Hematopoietic multipotent progenitor cell treated with erythropoietin and hydrocortisone succinate and interleukin-3 and kit ligand, for 15 days (in vitro differentiated cells): ENCODE measurements at regions not wholly inside any gene's neighbourhood (a gene's known extent, or its start where the extent isn't known, plus 50 kb on each side); places are given as distances from the start of the nearest gene placed in this dataset.

Source experiments
- DNase-seq: peaks from one replicate; pipeline ENCODE4 v3.0.0-alpha.2; 2015; ENCODE audit warnings: low spot score

DNA sequence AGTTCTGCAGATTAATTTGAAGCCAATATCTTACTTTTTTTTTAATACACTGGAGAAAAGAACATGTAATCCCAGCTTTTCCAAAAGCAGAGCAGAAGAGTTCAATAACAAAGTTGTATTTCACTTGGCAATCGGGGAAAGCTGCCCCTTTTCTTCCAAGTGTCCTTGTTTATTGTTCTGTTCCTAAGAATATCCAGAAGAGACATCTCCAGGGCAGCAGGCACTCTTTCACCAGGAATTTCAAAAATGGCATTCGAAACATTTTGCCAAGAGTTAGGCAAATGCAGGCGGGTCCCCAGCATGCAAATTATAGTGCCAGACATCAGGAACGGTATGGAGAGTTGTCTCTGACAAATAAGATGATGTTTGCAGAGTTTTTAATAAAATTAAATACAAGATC, 494.5 kb downstream of the BCOR start:
- no peak for DNase-seq

DNA sequence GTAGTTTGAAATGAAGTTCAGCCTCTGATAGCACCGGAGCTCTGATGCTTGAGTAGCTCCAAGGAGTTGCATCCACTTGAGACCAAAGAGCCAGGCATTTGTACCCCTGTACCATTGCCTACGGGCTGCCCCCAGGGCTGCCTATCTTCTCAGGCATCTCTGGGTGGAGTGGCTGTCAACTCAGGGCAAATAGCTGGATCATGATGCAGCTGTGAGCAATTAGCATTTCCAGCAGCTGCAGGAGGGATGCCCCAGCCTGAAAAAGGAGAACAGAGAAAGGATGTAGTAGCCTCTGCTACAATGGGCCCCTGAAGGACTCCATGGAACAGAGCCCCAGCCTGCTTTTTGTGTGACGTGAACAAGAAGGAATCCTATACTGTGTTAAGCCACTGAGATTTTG, 492.6 kb downstream of the BCOR start:
- DNase-seq = no peak

DNA sequence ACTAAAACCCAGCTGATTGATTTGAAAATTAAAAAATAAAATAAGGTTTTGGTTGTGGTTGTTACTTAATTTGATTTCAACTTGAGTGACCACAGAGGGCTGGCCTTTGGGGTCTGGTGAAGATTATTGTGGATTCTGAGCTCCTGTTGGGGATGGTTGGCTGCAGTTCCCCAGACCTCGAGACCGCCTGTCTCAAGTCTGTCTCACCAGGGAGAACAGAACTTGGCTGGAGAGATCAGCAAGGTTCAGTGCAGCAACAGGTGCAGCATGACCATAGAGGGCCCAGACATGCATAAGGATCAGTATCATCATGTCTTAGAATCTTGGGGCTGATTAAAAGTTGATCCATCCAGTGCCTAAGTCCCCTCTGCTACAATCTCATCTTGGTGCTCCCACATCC, 491.9 kb downstream of the BCOR start:
- DNase-seq = no peak

DNA sequence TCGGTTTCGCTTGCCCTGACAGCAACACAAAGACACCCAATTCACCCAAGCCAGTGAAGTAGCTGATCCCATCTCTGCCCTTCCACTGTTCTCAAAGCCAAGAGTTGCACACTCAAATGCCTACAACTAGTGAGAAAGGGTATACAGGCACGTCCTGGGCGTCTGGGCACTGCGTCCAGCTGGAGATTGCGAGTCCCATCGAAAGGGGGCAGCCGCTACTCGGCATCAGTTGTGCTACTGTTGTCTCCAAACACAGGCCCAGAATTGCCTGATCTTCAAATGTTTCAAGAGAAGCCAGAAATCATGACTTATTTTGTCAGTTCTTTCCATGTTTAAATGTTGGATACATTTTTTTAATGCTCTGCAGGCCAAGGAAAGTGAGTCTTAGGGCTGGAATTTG, 487.8 kb downstream of the BCOR start:
- DNase-seq = no peak

DNA sequence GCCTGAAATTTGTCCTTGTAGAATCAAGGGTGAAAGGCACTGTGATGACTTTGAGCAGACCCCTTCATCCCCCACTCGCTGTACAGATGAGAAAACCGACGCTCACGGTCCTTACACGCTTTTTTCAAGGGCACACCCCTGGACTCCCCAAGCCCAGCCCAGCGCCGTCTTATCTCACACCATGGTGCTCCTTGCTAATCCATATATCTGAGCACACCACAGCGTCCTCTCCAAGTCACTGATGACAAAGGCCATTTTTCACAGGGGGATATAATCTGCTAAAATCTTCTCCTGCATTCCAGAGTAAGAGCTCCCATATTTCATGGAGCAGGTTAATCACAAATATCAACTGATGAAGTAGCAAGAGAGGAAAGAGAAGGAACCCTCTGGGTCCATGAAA, 486.3 kb downstream of the BCOR start:
- DNase-seq = no peak

DNA sequence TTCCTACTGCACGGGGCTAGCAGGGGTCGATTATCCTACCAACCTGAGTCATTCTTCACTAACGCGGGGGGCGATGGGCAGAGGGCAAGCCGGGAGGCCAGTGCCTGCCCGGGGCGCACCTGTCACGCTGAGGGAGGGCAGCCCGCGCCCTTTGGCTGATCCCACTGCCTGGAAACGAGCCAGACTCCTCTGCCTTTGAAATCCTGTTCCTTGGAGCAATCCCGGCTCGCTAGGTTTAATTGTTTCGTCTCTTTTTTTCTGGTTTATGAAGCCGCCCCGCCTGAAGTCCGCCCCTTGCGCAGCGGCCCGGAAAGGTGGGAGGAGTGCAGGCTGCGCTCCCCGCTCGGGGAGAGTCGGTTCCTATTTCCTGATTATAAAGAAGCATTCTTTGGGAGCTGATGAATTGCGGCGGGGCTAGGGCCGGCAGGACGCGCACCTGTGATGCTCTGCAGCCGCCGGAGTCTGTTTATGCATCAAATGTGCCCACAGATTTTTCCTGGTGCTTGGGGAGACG, 484.2 kb downstream of the BCOR start:
- no peak for DNase-seq

DNA sequence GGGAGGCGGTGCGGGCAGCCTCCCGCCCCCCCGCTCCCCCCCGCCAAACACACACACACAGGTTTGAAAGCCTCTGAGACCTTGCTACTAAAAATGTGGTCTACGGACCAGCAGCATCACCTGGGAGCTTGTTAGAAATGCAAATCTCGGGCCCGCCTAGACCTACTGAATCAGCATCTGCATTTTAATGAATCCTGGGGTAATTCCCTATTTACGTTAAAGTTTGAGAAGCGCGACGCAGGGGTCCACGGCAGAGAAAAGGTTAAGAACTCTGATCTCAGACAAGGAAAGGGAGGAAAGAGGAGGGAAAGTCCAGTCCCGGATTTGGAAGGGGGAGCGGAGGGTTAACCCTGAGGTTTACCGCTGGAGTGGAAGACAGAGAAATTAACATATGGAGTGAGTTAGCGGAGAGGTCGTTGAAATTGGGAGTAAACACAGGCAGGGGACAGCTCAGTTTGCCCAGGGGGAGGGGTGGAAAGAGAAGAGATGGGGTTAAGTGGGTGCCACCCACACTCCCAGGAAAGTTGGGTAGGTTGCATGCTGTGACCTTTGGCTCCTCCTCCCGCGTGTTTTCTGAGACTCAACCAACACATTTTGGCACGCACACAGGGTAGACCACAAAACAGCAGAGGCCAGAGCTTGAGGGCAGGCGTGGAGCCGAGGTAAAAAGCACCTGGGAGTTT, 483.6 kb downstream of the BCOR start:
- no peak for DNase-seq

DNA sequence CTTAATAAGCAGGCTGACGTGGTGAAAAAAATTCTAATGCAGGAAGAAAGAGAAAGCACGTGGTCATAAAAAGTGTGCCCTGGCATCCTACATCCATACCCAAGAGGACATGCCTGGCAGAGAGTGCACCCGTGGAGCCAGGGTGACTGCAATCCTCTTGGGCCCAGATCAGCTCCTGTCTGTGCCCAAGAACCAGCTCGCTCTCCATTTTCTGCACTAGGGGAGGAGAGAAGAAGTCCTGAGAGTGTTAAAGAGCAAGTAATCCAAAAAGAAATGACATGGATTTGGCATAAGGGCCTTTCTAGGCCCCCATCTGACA, 483.1 kb downstream of the BCOR start:
- no peak for DNase-seq

DNA sequence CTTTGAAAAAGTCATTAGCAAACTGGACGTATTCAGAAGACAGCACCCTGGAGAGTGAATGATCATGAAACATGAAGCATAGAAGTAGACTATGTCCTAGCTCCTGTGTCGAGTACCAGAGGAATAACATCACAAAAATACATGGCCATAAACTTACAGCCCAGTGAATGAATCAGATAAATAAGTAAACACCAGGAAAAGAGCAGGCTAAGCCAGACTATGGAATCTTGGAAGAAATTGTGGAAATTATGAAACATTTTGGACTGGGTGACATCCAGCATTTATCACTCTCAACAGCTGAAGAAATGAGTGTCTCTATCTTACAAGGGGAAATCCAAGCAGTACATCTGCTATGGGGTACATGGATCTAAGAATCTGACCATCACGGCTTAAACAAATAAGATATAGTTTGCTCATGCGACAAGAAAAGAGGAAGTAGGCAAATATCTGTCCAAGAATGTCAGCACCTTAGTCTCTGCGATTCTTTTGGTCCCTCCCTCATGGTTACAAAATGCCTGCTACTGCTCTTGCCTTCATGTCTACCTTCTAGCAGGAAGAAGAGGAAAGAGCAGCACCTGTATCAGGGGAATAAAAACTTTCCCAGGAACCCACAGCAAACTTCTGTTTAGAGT, 481.5 kb downstream of the BCOR start:
- DNase-seq = no peak

DNA sequence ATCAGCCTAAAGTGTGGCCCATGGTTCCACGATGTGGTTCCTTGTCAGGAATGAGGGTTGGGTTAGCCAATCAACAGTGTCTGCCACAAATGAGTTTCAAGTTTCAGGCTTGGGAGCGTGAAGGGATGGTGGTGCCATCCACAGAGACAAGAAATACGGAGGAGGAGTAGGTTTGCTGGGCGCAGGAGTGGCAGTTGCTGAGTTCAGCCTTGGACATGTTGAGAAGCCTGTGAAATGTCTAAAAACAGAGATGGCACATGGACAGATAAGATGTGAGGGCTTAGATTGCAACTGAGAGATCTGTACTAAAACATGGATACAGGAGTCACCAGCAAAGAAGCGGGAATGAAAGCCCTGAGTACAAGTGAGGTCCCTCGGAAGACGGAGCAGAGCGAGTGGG, 481.0 kb downstream of the BCOR start:
- no peak for DNase-seq

DNA sequence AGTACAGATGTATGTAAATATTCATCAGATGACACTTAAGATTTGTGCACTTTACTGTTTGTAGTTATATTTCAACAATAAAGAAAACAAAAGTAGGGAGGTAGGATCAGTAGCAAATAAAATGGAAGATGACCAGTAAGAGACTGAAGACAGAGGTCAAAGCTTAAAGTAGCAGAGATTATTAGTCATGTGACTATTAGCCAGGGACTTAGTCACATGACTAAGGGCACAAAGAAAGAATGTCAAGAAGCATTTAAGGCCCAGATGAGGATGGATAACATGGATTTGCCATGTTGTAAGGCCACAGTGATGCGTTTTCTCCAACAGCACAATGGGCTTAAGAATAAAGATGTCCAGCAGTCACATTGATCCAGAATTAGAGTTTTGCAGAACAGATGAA, 479.6 kb downstream of the BCOR start:
- no peak for DNase-seq

DNA sequence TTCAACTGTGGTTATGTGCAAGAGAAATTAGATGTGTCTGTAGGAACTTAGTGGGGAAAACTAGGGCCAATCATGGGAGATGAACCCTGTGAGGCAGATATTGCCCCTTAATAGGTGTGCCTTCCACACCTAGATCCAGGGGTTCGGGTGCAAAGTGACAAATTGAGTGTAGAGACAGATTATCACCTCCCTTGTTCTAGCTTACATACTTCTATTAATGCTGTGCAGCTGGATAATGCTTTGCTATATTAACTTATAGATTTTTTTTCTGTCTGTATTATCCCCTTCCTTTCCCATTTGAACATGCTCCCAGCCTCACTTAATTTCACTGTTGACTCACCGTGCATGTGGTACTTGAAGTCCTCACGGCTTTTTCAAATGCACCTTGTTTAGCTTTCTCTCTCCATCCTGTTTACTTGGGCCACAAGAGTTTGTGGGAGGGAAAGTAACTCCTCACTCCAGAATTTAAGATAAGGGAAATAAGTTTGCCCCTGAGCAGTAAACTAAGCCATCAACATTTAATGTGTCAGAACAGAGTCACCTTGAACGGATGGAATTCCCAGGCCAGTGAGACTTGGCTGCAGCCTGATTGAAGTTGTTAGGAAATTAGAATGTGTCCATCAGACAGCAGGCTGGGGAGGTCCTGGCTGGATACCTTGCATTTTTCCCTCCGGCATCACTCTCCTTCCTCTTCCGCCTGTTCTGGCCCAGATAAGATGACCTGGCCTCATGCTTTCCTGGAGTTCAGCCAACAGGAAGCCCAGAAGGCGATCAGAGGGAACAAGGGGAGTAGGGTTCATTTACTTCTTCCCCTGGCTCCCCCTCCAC, 478.4 kb downstream of the BCOR start:
- DNase-seq = no peak

DNA sequence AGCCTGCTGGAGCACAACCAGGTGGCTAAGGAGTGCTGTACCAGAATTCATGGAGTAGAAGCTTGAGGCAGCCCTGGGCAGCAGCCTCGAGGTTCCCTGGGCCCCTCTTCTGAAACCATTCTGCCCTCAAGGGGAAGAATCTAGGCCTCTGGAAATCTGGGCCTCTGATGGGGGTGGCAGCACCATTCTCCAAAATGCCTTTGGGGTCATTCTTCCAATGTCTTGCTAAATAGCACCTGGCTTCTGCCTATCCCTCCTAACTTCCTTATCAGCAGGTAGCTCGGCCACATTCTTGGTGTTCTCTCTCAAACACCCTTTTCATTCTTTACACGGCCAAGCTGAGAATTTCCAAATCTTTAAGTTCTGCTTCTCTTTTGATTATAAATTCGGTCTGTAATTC, 473.6 kb downstream of the BCOR start:
- DNase-seq = no peak

DNA sequence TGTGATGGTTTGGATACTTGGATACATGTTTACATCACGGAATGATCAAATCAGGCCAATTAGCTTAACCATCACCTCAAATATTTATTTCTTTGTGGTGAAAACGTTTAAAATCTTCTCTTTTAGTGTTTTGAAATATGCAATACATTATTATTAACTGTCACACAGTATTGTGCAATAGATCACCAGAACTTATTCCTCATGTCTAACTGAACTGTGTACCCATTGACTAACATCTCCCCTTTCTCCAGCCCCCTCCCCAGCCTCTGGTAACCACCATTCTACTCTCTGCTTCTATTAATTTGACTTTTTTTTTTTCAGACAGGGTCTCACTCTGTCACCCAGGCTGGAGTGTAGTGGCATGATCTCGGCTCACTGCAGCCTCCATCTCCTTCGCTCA, 471.9 kb downstream of the BCOR start:
- DNase-seq = no peak

DNA sequence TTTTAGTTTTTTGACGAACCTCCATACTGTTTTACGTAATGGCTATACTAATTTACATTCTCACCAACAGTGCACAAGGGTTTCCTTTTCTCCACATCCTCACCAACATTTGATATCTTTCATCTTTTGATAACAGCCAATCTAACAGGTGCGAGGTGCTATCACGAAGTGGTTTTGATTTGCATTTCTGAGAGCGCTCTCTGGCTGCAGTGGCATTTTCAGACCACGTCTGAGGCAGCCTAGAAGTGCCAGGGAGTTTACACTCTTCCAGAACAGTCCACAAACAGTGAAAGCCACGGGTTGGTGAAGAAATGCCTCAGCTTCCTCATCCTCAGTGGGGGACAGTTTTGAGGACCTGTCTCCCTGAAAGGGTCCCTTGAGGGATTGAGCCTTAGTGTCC, 471.0 kb downstream of the BCOR start:
- DNase-seq = no peak

DNA sequence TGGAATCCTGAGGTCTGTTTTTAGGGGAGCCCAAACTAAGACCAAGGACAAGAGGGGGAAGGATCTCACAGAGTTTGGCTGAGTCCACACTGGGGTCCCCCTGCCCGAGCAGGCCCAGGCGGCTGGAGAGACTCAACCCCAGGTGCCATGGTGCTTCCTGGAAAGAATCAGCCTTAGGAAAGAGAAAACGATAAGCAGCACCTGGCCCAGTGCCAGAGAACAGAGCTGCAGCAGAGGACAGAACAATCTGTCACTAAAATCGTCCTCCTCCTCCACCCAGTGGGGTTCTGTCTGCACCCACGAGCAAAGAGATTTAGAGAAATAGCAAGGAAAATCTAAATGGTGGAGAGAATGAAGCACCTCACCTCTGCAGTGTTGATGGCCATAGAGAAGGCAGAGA, 470.5 kb downstream of the BCOR start:
- peak; percentile 9 for DNase-seq

DNA sequence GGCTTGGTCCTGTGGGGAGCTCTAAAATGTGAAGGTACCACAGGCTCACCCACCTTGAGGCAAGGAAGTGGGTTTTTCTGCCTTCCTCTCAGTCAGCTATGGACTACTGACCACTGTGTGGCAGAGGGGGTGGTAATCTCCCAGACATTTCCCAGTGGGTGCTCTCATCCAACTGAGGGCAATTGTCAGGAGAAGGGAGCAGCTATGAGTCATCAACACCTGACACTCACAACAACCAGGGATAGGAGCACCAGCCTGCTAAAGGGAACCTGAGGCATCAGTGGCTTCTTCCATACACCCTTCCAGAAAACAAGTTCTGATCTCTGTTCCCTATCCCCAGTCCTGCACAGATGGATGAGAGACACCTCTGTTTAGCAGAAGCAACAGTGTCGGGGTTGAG, 468.8 kb downstream of the BCOR start:
- DNase-seq = no peak

DNA sequence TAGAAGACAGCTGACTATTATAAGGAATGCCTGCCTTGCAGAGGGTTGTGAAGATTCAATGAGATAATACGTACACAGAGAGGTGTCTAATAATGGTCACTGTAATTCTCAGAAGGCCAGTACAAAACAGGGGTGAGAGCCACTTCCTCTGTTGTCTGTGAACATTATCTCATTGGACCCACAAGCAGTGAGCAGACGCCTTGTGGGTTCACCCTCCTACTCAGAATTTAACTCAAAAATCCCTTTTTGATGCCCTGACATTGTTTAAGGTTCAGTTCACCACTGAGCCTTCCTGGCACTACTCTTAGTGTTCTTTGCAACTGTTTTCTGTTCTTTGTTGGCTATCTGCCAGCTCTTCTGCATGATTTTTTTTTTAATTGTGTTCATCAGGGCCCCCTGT, 467.4 kb downstream of the BCOR start:
- DNase-seq = no peak

DNA sequence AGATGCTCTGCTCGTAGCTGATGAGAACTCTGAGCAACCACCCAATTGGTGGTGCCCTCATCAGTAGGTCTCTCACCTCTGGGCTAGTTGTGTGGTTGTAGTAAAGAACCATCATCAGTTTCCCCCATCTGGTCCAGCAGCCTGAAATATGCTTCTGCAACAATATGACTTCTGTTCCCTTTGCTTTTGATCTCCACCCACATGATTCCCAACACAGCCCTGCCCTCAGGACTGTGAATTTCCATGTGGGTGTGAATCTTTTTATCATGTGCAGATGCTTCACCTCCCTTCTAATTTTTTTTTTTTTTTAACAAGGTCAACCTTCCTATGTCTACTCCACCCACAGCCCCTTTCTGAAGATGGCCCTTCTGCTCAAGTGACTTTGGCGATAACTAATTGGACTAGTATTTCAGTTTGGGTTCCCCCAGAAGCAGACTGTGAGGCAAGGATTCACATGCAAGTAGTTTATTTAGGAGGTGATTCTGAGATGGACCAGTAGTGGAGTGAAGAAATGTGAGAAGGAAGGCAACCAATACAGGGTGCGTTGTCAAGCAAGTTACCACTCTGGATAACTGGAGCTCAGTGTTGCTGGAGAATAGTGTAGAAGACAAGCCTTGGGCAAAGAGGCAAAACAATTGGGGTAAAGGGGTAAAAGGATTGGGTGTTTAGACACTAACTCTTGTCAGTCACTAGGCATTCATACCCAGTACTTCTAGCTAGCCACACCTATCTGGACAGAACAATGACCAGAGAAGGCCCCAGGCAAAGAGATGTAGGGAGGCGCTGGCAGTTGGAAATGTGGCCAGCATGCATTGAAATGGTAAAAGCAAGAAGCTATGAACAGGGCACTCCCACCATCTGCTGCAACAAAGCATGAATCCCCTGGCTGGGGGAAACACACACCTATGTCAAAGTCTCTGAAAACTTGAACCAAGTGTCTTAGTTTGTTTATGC, 466.2 kb downstream of the BCOR start:
- DNase-seq = no peak

DNA sequence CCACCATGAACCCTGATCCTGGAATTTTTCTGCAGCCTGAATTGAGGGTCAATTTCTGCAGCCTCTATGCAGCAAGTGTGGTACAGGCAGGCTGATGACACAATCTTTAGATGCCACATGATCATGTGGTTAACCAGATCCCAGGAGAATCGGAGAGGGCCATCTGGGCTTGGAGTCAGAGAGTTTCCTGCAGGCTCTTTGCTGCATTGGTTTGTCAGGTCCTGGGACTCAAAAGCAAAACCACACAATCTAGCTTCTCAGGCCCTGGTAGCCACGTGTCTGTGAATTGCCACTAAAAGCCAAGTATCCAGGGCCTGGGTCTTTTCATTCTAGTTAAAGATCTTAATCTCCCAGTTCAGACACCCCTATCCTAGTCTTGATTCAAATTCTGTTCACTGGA, 464.5 kb downstream of the BCOR start:
- DNase-seq = no peak

DNA sequence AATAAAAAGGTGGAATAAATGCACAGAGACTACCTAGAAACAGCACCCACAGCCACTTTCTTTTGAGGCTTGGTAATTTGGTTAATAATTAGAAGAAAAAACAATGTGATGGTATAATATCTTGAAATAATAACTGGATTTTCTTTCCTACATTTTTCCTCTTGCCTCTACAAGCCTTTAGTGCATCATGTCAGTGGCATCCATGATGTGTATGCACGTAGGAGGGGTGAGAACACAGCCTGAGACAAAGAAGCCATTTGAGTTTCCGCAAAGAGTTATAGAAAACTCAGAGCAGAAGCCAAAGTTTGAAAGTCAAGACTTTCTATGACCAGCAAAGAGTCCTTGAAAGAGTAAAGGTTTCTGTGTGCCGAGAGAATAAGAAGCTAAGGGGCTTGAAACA, 461.3 kb downstream of the BCOR start:
- DNase-seq = no peak

DNA sequence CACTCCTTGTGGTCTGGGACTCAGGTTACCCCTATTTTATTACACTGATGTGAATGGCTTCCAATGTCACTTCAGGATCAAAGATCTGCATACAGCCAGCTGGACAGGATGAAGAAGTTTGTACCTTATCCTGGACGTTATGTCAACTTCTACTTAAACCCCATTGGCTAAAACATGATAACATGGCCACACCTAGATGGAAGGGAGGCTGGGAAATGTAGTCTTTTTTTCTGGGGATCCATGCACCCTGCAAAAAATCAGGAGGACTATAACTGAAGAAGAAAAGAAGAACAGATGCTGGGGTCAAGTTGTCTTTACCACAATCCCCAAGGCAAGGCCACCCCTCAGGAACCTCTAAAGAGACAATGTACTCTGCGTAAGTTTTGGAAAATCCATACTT, 459.2 kb downstream of the BCOR start:
- no peak for DNase-seq
